Activated naive CD8-positive, alpha-beta T cell treated with anti-CD3 and anti-CD28 coated beads for 36 hours (primary cell): ENCODE measurements at regions not wholly inside any gene's neighbourhood (a gene's known extent, or its start where the extent isn't known, plus 50 kb on each side); places are given as distances from the start of the nearest gene placed in this dataset.
"Not testable (repeated sequence)": the region's sequence is repeated elsewhere in the genome, so short reads cannot be mapped to it uniquely, and the experiment has no call there.

Source experiments
- DNase-seq: peaks from one replicate; pipeline ENCODE4 v3.0.0; 2021
- H3K27ac Mint-ChIP-seq: one replicate; pipeline ENCODE4 v1.8.0; 2022; ENCODE audit warnings: mild to moderate bottlenecking, moderate library complexity, mixed read lengths
- H3K27me3 Mint-ChIP-seq: one replicate; pipeline ENCODE4 v1.8.0; 2022; ENCODE audit warnings: mild to moderate bottlenecking, mixed read lengths
- H3K36me3 Mint-ChIP-seq: one replicate; pipeline ENCODE4 v1.8.0; 2021; ENCODE audit warnings: mild to moderate bottlenecking, mixed read lengths
- H3K4me1 Mint-ChIP-seq: one replicate; pipeline ENCODE4 v1.8.0; 2021; ENCODE audit warnings: mixed read lengths
- H3K4me3 Mint-ChIP-seq: one replicate; pipeline ENCODE4 v1.8.0; 2022; ENCODE audit warnings: mild to moderate bottlenecking, moderate library complexity, mixed read lengths
- H3K9me3 Mint-ChIP-seq: one replicate; pipeline ENCODE4 v1.8.0; 2022; ENCODE audit warnings: mixed read lengths

- no peaks in the 10 kb centered on the region for H3K9me3 Mint-ChIP-seq
- no peak overlapping the region for H3K27ac Mint-ChIP-seq
- no peak overlapping the region for H3K4me3 Mint-ChIP-seq
- no peaks in the 10 kb centered on the region for H3K27me3 Mint-ChIP-seq
- DNase-seq: no peak
- no peaks in the 10 kb centered on the region for H3K4me1 Mint-ChIP-seq
- H3K36me3 Mint-ChIP-seq: no peaks in the 10 kb centered on the region
These were observed 167.8 kb downstream of the PMAIP1 start for GRCh38 chr18:60067426-60068210.

DNA sequence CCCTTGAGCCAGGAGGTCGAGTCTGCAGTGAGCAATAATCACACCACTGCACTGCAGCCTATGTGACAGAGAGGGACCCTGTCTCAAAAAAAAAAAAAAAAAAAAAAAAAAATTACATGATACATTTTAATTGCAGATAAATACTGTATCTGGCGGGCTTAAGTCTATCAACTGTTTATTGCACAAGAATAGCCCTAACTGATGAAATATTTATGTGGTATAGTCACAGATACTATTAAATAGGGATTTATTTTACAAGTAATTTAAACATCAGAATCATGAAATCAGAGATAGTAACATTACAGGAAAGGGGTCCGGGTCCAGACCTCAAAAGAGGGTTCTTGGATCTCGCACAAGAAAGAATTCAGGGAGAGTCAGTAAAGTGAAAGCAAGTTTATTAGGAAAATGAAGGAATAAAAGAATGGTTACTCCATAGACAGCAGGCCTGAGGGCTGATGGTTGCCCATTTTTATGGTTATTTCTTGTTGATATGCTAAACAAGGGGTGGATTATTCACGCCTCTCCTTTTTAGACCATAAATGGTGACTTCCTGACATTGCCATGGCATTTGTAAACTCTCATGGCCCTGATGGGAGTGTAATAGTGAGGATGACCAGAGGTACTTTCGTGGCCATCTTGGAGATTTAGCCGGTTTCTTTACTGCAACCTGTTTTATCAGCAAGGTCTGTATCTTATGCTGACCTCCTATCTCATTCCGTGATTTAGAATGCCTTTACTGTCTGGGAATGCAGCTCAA is 166.6 kb downstream of the PMAIP1 start:
- no peaks in the 10 kb centered on the region for H3K9me3 Mint-ChIP-seq

DNA sequence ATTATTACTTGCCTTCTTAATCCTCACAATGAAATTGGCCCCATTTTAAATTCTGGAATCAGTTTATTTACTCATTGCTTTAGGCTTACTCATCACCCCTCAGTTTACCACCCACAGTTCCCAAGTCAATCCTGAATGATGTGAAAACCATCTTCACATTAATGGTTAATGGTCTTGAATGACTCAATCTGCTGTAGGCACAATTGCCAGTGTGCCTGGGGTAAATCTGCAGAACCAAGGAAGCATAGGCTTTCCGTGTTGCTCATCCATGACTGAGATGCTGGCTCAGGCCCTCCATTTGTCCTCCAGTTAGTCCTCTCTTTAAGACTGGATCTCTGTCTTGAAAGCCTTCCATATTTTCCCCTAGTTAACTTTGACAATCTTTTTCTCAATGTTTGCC is 164.5 kb downstream of the PMAIP1 start:
- no peak overlapping the region for H3K4me3 Mint-ChIP-seq
- no peaks in the 10 kb centered on the region for H3K9me3 Mint-ChIP-seq
- H3K27me3 Mint-ChIP-seq: no peaks in the 10 kb centered on the region
- H3K36me3 Mint-ChIP-seq: no peaks in the 10 kb centered on the region
- H3K4me1 Mint-ChIP-seq: no peaks in the 10 kb centered on the region
- no peak for DNase-seq
- H3K27ac Mint-ChIP-seq: no peak overlapping the region

More for the DNA sequence above, 166.6 kb downstream of the PMAIP1 start:
- no peak for DNase-seq
- Mint-ChIP-seq H3K36me3 (no peaks in the 10 kb centered on the region), H3K4me3 (no peak overlapping the region), H3K27ac (no peak overlapping the region), H3K27me3 (no peaks in the 10 kb centered on the region), H3K4me1 (no peaks in the 10 kb centered on the region)

- H3K4me1 Mint-ChIP-seq, H3K27ac Mint-ChIP-seq, H3K9me3 Mint-ChIP-seq, H3K4me3 Mint-ChIP-seq, DNase-seq, H3K27me3 Mint-ChIP-seq, H3K36me3 Mint-ChIP-seq: not testable (repeated sequence)
These were observed 163.0 kb downstream of the PMAIP1 start for GRCh38 chr18:60062831-60063230.

DNA sequence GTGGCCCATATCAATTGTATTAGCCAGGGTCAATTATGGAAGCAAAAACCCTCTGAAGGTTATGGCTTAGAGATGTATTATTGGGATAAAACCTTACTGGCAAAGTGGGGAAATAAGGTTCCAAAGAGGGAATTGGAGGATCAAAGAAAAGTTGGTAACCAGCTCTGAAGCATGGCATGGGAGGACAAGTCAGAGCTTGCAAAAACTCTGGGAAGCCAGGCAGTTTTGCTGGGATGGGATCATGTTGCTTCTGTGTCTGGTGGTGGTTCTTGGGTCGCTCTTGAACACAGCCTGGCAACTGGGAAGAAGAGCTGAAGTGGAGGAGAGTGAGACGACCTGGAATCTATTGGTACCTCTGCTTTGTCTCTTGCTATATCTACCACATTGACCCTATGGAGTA is 162.6 kb downstream of the PMAIP1 start:
- H3K27ac Mint-ChIP-seq: no peak overlapping the region
- H3K4me1 Mint-ChIP-seq: no peaks in the 10 kb centered on the region
- no peak for DNase-seq
- no peaks in the 10 kb centered on the region for H3K27me3 Mint-ChIP-seq
- H3K36me3 Mint-ChIP-seq: no peaks in the 10 kb centered on the region
- no peak overlapping the region for H3K4me3 Mint-ChIP-seq
- peaks cover 2% of the 10 kb centered on the region for H3K9me3 Mint-ChIP-seq

DNA sequence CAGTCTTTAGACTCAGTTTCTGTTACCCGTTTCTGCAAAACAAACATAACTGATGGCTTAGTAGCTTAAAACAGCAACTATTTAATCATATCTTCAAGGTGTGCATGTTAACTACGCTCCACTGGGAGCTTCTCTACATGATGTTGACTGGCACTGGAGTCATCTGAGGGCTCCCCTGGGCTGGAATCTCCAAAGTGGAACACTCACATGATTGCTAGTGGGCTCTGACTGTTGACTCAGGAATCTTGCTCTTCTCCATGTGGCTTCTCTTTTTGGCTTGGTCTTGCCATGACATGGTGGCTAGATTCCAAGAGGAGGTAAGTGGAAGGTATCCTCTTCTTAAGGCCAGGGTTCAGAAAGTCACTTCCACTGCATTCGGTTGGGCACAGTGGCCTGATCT is 160.8 kb downstream of the PMAIP1 start:
- no peaks in the 10 kb centered on the region for H3K27me3 Mint-ChIP-seq
- no peak overlapping the region for H3K27ac Mint-ChIP-seq
- DNase-seq: no peak
- no peak overlapping the region for H3K4me3 Mint-ChIP-seq
- no peaks in the 10 kb centered on the region for H3K4me1 Mint-ChIP-seq
- no peaks in the 10 kb centered on the region for H3K36me3 Mint-ChIP-seq
- H3K9me3 Mint-ChIP-seq: peaks cover 2% of the 10 kb centered on the region

DNA sequence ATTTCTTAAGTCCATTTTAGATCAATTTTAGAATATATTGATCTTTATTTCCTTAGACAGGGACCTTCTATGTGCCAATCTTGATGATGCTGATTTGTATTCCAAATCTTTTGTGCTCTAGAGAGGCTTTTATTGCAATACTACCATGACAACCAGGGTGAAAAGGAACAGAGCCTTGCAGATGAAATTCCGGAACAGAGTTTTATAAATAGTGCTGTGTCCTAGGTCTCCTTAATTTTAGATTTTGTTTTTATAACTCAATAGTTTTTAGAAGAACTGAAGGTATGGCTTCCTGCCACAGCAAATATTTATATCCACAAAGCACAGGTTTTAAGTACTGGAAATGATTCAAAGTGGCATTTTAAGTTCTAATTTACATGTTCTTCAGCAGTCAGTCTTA is 160.2 kb downstream of the PMAIP1 start:
- H3K27ac Mint-ChIP-seq: no peak overlapping the region
- H3K27me3 Mint-ChIP-seq: no peaks in the 10 kb centered on the region
- no peaks in the 10 kb centered on the region for H3K4me1 Mint-ChIP-seq
- DNase-seq: no peak
- no peaks in the 10 kb centered on the region for H3K36me3 Mint-ChIP-seq
- H3K9me3 Mint-ChIP-seq: peaks cover 2% of the 10 kb centered on the region
- no peak overlapping the region for H3K4me3 Mint-ChIP-seq

- Mint-ChIP-seq H3K27me3 (no peaks in the 10 kb centered on the region), H3K9me3 (peaks cover 2% of the 10 kb centered on the region), H3K36me3 (no peaks in the 10 kb centered on the region), H3K27ac (no peak overlapping the region), H3K4me3 (no peak overlapping the region), H3K4me1 (no peaks in the 10 kb centered on the region)
- DNase-seq: no peak
These were observed 159.4 kb downstream of the PMAIP1 start for GRCh38 chr18:60059216-60059615.

DNA sequence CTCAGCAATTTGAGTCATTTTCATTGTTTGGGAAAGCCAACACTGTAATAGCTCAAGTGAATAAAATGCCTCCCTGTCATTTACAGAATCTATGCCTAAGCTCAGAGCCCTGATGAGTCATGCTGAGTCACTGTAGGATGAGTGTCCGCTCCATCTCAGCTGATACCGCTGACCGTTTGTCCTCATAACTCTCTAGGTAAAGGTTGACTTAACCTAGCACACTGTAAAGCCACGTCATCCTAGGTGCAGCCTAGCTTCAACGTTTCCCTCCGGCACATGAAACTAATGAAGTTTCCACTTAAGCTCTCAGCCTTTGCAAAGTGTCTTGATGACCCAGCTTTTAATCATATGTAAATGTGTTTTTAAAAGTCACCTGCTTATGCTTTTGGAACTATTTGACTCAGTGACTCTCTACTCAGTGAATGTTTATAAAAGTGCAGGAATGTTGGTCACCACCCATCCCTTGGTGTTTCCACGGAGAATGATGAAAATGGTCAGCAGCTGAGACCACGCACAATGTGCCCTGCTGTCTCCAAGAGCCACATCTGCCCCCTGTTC is 154.0 kb downstream of the PMAIP1 start:
- peaks cover 5% of the 10 kb centered on the region for H3K9me3 Mint-ChIP-seq
- DNase-seq: no peak
- H3K4me3 Mint-ChIP-seq: no peak overlapping the region
- no peaks in the 10 kb centered on the region for H3K36me3 Mint-ChIP-seq
- no peaks in the 10 kb centered on the region for H3K4me1 Mint-ChIP-seq
- peaks cover 7% of the 10 kb centered on the region for H3K27me3 Mint-ChIP-seq
- peak overlapping the region; percentile 10 for H3K27ac Mint-ChIP-seq

GRCh38 chr18:60050821-60051220 is 151.0 kb downstream of the PMAIP1 start:
- Mint-ChIP-seq H3K27me3 (peaks cover 7% of the 10 kb centered on the region), H3K4me3 (no peak overlapping the region), H3K9me3 (peaks cover 3% of the 10 kb centered on the region), H3K27ac (no peak overlapping the region), H3K36me3 (no peaks in the 10 kb centered on the region), H3K4me1 (no peaks in the 10 kb centered on the region)
- no peak for DNase-seq

- peaks cover 3% of the 10 kb centered on the region for H3K9me3 Mint-ChIP-seq
- H3K4me3 Mint-ChIP-seq: no peak overlapping the region
- DNase-seq: no peak
- H3K27ac Mint-ChIP-seq: no peak overlapping the region
- peaks cover 7% of the 10 kb centered on the region for H3K27me3 Mint-ChIP-seq
- H3K36me3 Mint-ChIP-seq: no peaks in the 10 kb centered on the region
- H3K4me1 Mint-ChIP-seq: no peaks in the 10 kb centered on the region
These were observed 149.4 kb downstream of the PMAIP1 start for GRCh38 chr18:60049172-60049571.

GRCh38 chr18:60047556-60047955 is 147.8 kb downstream of the PMAIP1 start:
- peaks cover 3% of the 10 kb centered on the region for H3K9me3 Mint-ChIP-seq
- H3K27me3 Mint-ChIP-seq: peaks cover 7% of the 10 kb centered on the region
- H3K36me3 Mint-ChIP-seq: no peaks in the 10 kb centered on the region
- H3K27ac Mint-ChIP-seq: no peak overlapping the region
- H3K4me3 Mint-ChIP-seq: no peak overlapping the region
- no peaks in the 10 kb centered on the region for H3K4me1 Mint-ChIP-seq
- DNase-seq: no peak

- DNase-seq: no peak
- peaks cover 3% of the 10 kb centered on the region for H3K9me3 Mint-ChIP-seq
- no peak overlapping the region for H3K4me3 Mint-ChIP-seq
- no peaks in the 10 kb centered on the region for H3K4me1 Mint-ChIP-seq
- H3K36me3 Mint-ChIP-seq: no peaks in the 10 kb centered on the region
- H3K27ac Mint-ChIP-seq: no peak overlapping the region
- H3K27me3 Mint-ChIP-seq: peaks cover 4% of the 10 kb centered on the region
These were observed 144.7 kb downstream of the PMAIP1 start for GRCh38 chr18:60044290-60045006.

GRCh38 chr18:60040971-60041370 is 141.2 kb downstream of the PMAIP1 start:
- no peaks in the 10 kb centered on the region for H3K36me3 Mint-ChIP-seq
- peaks cover 5% of the 10 kb centered on the region for H3K27me3 Mint-ChIP-seq
- H3K9me3 Mint-ChIP-seq: no peaks in the 10 kb centered on the region
- no peak overlapping the region for H3K4me3 Mint-ChIP-seq
- DNase-seq: no peak
- no peak overlapping the region for H3K27ac Mint-ChIP-seq
- no peaks in the 10 kb centered on the region for H3K4me1 Mint-ChIP-seq

DNA sequence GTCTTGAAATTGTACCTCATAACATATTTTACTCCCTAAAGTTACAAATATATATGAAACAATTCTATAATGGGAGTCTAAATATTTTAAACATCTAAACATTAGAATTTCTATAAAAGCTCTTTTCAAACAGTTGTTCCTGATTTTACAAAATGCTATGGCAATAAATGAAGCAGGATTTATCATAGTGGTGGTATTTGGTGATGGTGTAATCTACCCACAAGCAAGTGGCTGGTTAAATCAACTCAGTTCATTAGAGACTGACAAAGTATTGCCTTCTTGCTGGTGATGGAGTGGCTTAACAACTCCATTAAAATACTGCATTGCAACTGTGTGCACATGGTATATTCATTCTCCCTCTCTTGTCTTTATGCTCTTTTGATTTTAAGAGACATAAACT is 138.9 kb downstream of the PMAIP1 start:
- Mint-ChIP-seq H3K36me3 (no peaks in the 10 kb centered on the region), H3K4me3 (no peak overlapping the region), H3K27me3 (peaks cover 5% of the 10 kb centered on the region), H3K4me1 (no peaks in the 10 kb centered on the region), H3K27ac (no peak overlapping the region), H3K9me3 (no peaks in the 10 kb centered on the region)
- no peak for DNase-seq
